PC-3 (cell line): ENCODE measurements at regions not wholly inside any gene's neighbourhood (a gene's known extent, or its start where the extent isn't known, plus 50 kb on each side); places are given as distances from the start of the nearest gene placed in this dataset.

Experiments used
- ATAC-seq: fragments of 200-7000 bp; cut with Tn5 transposase; 2 replicates; pipeline ENCODE4 v1.9.1; 2020; ENCODE audit warnings: mild to moderate bottlenecking, moderate library complexity
- BruUV-seq: library from RNA; stranded (reverse); fragments of 400-500 nt; replicated peaks from 2 replicates; lab custom pipeline; 2021; lab: Mats Ljungman, UMichigan
- CTCF ChIA-PET: fragments of 300-600 bp; sonication (Branson Sonifier 250); formaldehyde crosslinking; loops from one replicate; lab custom pipeline; 2022; ENCODE audit warnings: antibody characterized with exemption; lab: Charles Lee
- POLR2A ChIA-PET: fragments of 300-600 bp; sonication (Branson Sonifier 250); formaldehyde crosslinking; loops from one replicate; lab custom pipeline; 2022; ENCODE audit warnings: antibody characterized with exemption; ENCODE audit not compliant: unreplicated experiment; lab: Charles Lee
- DNase-seq: peaks from one replicate; pipeline ENCODE4 v3.0.0-alpha.2; 2015
- H2AFZ ChIP-seq: fragments of 300-600 bp; sonication (generic); 2 replicates; pipeline ENCODE4 v1.6.0; 2016; ENCODE audit warnings: antibody characterized with exemption, low read length
- H3F3A ChIP-seq: fragments of 300-600 bp; sonication (generic); one replicate; pipeline ENCODE4 v1.6.0; 2017; ENCODE audit warnings: antibody characterized with exemption, low read length, control low read depth, mild to moderate bottlenecking; ENCODE audit not compliant: unreplicated experiment
- H3K27ac ChIP-seq: fragments of 300-600 bp; sonication (generic); 2 replicates; pipeline ENCODE4 v1.5.1; 2016; ENCODE audit warnings: mild to moderate bottlenecking, low read length
- H3K27me3 ChIP-seq: fragments of 300-600 bp; sonication (generic); 2 replicates; pipeline ENCODE4 v1.6.1; 2016; ENCODE audit warnings: low read length, mixed read lengths
- H3K36me3 ChIP-seq: fragments of 300-600 bp; sonication (generic); 2 replicates; pipeline ENCODE4 v1.6.1; 2016; ENCODE audit warnings: low read depth, mixed run types, low read length, mixed read lengths
- H3K4me1 ChIP-seq: fragments of 300-600 bp; sonication (generic); 2 replicates; pipeline ENCODE4 v1.5.1; 2016; ENCODE audit warnings: low read length; ENCODE audit not compliant: insufficient read depth
- H3K4me2 ChIP-seq: fragments of 300-600 bp; sonication (generic); 2 replicates; pipeline ENCODE4 v1.6.0; 2016; ENCODE audit warnings: low read length
- H3K4me3 ChIP-seq: fragments of 300-600 bp; sonication (generic); 2 replicates; pipeline ENCODE4 v1.5.1; 2016; ENCODE audit warnings: mild to moderate bottlenecking, low read length, mixed read lengths
- H3K79me2 ChIP-seq: fragments of 300-600 bp; sonication (generic); 2 replicates; pipeline ENCODE4 v1.6.1; 2017; ENCODE audit warnings: low read length, mixed read lengths
- H3K9ac ChIP-seq: fragments of 300-600 bp; sonication (generic); 2 replicates; pipeline ENCODE4 v1.6.0; 2016; ENCODE audit warnings: mild to moderate bottlenecking, low read length
- H3K9me2 ChIP-seq: fragments of 300-600 bp; sonication (generic); replicated peaks from 2 replicates; pipeline ENCODE4 v1.6.1; 2016; ENCODE audit warnings: mixed run types, low read length, mixed read lengths
- H3K9me3 ChIP-seq: fragments of 300-600 bp; sonication (generic); 2 replicates; pipeline ENCODE4 v1.6.1; 2016; ENCODE audit warnings: low read length, mixed read lengths
- H4K20me1 ChIP-seq: fragments of 300-600 bp; sonication (generic); 2 replicates; pipeline ENCODE4 v1.6.1; 2016; ENCODE audit warnings: low read length, mixed read lengths
- CTCF ChIP-seq: fragments of 300-600 bp; sonication (generic); conservative IDR thresholded peaks from 2 replicates; pipeline ENCODE4 v1.5.1; 2017; ENCODE audit warnings: antibody characterized with exemption, low read depth, mild to moderate bottlenecking, low read length
- EZH2 ChIP-seq: fragments of 300-600 bp; sonication (generic); IDR thresholded peaks from one replicate; pipeline ENCODE4 v1.6.1; 2017; ENCODE audit warnings: antibody characterized with exemption, mild to moderate bottlenecking, low read length; ENCODE audit not compliant: unreplicated experiment
- EZH2phosphoT487 ChIP-seq: fragments of 300-600 bp; sonication (generic); IDR thresholded peaks from 2 replicates; pipeline ENCODE4 v1.6.1; 2018; ENCODE audit warnings: mild to moderate bottlenecking, antibody characterized with exemption, low read length, borderline replicate concordance
- intact Hi-C: fragments of 100-400 bp; cut with micrococcal nuclease; formaldehyde crosslinking; loops from 2 replicates; pipeline ENCODE4 v1.9.0; 2023

GRCh38 chr2:2409481-2409880, 78.4 kb upstream of the MYT1L start:
- no peaks in the 10 kb centered on the region for H3K4me1 ChIP-seq
- DNase-seq (no peak), ATAC-seq (no peak)
- H3K9me3 ChIP-seq = peaks cover 13% of the 10 kb centered on the region; the same call in 1 of the 2 replicates
- H3K9me2 ChIP-seq = no peaks in the 10 kb centered on the region
- BruUV-seq = no TSS peak
- no peaks in the 10 kb centered on the region for H4K20me1 ChIP-seq
- H3K4me3 ChIP-seq = no peak overlapping the region
- no peaks in the 10 kb centered on the region for H3F3A ChIP-seq
- H3K27ac ChIP-seq = no peak overlapping the region
- ChIA-PET POLR2A (no interaction called here), CTCF (no interaction called here)
- TF ChIP-seq CTCF = no peak
- no peak for TF ChIP-seq EZH2phosphoT487
- TF ChIP-seq EZH2 = no peak
- H3K79me2 ChIP-seq = no peaks in the 10 kb centered on the region
- no peaks in the 10 kb centered on the region for H3K36me3 ChIP-seq
- no peak overlapping the region for H3K4me2 ChIP-seq
- H3K27me3 ChIP-seq = no peaks in the 10 kb centered on the region
- intact Hi-C loops = no loop called here
- H3K9ac ChIP-seq = no peak overlapping the region
- H2AFZ ChIP-seq = no peak overlapping the region

GRCh38 chr2:2405780-2406179, 74.7 kb upstream of the MYT1L start:
- intact Hi-C loops = no loop called here
- Histone ChIP-seq H2AFZ (no peak overlapping the region), H4K20me1 (no peaks in the 10 kb centered on the region), H3K27me3 (no peaks in the 10 kb centered on the region), H3K4me3 (no peak overlapping the region), H3K4me2 (no peak overlapping the region), H3F3A (no peaks in the 10 kb centered on the region), H3K4me1 (no peaks in the 10 kb centered on the region), H3K36me3 (no peaks in the 10 kb centered on the region), H3K9me2 (no peaks in the 10 kb centered on the region), H3K79me2 (no peaks in the 10 kb centered on the region), H3K9ac (no peak overlapping the region), H3K9me3 (peaks cover 13% of the 10 kb centered on the region; the same call in 1 of the 2 replicates), H3K27ac (no peak overlapping the region)
- BruUV-seq = no TSS peak
- ATAC-seq (no peak), DNase-seq (no peak)
- ChIA-PET CTCF (no interaction called here), POLR2A (no interaction called here)
- TF ChIP-seq EZH2phosphoT487 (no peak), EZH2 (no peak), CTCF (no peak)

- Histone ChIP-seq H3F3A (no peaks in the 10 kb centered on the region), H3K9me3 (0 out of 2 replicates have a peak, but pooled peaks cover 5% of the 10 kb centered on the region), H2AFZ (no peak overlapping the region), H3K27ac (no peak overlapping the region), H3K27me3 (no peaks in the 10 kb centered on the region), H3K4me2 (no peak overlapping the region), H3K4me1 (no peaks in the 10 kb centered on the region), H3K9ac (no peak overlapping the region), H3K9me2 (no peaks in the 10 kb centered on the region), H3K79me2 (no peaks in the 10 kb centered on the region), H4K20me1 (no peaks in the 10 kb centered on the region), H3K4me3 (no peak overlapping the region), H3K36me3 (no peaks in the 10 kb centered on the region)
- ChIA-PET POLR2A (no interaction called here), CTCF (no interaction called here)
- TF ChIP-seq CTCF (no peak), EZH2 (no peak)
- intact Hi-C loops = no loop called here
- no peak for ATAC-seq
- no TSS peak for BruUV-seq
- no peak for DNase-seq
Measured at GRCh38 chr2:2400286-2401038, 69.4 kb upstream of the MYT1L start.
